ENCODE measurements at regions not wholly inside any gene's neighbourhood (a gene's known extent, or its start where the extent isn't known, plus 50 kb on each side); places are given as distances from the start of the nearest gene placed in this dataset.

DNA sequence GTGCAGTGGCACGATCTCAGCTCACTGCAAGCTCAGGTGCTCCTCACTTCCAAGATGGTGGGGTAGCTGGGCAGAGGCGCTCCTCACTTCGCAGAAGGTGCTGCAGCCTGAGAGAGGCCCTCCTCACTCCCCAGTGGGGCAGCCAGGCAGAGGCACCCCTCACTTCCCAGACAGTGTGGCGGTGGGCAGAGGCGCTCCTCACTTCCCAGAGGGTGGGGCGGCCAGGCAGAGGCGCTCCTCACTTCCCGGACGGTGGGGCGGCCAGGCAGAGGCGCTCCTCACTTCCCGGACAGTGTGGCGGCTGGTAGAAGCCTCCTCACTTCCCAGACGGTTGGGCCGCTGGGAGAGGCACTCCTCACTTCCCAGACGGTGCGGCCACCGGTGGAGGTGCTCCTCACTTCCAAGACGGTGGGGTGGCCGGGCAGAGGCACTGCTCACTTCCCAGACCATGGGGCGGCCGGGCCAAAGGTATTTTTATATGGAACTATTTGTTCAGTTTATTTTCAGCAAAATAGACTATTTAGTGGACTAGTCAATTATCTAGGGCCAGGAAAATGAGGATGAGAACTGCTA is 57.7 kb upstream of the PPP1R9A start:
- DNase-seq (no peak), ATAC-seq (ENCODE audit: low read depth) (no peak)
- H3K36me3 Mint-ChIP-seq (ENCODE audit: low read depth) = no peaks in the 10 kb centered on the region
- peaks cover 13% of the 10 kb centered on the region for H3K9me3 Mint-ChIP-seq
- TF ChIP-seq, protein P1, sequence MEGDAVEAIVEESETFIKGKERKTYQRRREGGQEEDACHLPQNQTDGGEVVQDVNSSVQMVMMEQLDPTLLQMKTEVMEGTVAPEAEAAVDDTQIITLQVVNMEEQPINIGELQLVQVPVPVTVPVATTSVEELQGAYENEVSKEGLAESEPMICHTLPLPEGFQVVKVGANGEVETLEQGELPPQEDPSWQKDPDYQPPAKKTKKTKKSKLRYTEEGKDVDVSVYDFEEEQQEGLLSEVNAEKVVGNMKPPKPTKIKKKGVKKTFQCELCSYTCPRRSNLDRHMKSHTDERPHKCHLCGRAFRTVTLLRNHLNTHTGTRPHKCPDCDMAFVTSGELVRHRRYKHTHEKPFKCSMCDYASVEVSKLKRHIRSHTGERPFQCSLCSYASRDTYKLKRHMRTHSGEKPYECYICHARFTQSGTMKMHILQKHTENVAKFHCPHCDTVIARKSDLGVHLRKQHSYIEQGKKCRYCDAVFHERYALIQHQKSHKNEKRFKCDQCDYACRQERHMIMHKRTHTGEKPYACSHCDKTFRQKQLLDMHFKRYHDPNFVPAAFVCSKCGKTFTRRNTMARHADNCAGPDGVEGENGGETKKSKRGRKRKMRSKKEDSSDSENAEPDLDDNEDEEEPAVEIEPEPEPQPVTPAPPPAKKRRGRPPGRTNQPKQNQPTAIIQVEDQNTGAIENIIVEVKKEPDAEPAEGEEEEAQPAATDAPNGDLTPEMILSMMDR (IDR thresholded peaks at IDR 0.05) = no peak
- H3K27me3 Mint-ChIP-seq = no peaks in the 10 kb centered on the region
- H3K27ac Mint-ChIP-seq = no peak overlapping the region
- no peak overlapping the region for H3K4me3 Mint-ChIP-seq
- H3K4me1 Mint-ChIP-seq = no peaks in the 10 kb centered on the region
- ChIA-PET POLR2A (no interaction called here), CTCF (no interaction called here)
- intact Hi-C loops (cut with micrococcal nuclease) = no loop called here

DNA sequence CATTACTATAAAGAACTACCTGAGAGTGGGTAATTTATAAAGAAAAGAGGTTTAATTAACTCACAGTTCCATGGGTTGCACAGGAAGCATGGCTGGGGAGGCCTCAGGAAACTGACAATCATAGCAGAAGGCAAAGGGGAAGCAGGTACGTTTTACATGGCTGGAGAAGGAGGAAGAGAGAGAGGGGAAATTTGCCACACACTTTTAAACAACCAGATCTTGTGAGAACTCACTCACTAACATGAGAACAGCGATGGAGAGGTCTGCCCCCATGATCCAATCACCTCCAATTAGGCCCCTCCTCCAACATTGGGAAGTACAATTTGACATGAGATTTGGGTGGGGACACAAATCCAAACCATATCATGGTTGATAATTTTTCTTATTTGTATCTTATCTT is 51.8 kb upstream of the PPP1R9A start:
- POLR2A ChIA-PET = no interaction called here
- Mint-ChIP-seq H3K36me3 (ENCODE audit: low read depth) (no peaks in the 10 kb centered on the region), H3K27ac (no peak overlapping the region), H3K9me3 (peaks cover 13% of the 10 kb centered on the region), H3K4me3 (no peak overlapping the region), H3K4me1 (no peaks in the 10 kb centered on the region), H3K27me3 (no peaks in the 10 kb centered on the region)
- CTCF ChIA-PET = no interaction called here
- DNase-seq (no peak), ATAC-seq (ENCODE audit: low read depth) (no peak)
- intact Hi-C loops (cut with micrococcal nuclease) = no loop called here
- TF ChIP-seq, protein P1 (IDR thresholded peaks at IDR 0.05) = no peak

DNA sequence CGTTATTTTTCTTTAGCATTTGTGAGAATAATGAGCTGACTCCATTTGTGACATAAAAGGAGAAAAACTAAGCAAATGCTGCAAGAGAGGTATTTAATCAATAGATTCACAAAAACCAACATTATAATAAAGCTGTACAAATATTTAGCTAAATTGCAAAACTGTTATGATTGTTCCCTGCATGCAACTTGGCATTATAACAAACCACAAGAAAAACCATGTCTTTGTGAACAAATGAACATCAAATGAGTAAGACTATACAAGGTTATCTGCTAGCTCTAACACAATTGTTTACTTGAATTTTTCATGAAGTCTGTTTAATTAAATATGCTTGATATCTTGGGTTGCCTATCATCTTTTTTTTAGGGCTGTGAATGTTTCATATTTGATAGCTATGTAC is 50.8 kb upstream of the PPP1R9A start:
- DNase-seq (no peak), ATAC-seq (ENCODE audit: low read depth) (no peak)
- peaks cover 13% of the 10 kb centered on the region for H3K9me3 Mint-ChIP-seq
- H3K27me3 Mint-ChIP-seq = no peaks in the 10 kb centered on the region
- no peaks in the 10 kb centered on the region for H3K36me3 Mint-ChIP-seq (ENCODE audit: low read depth)
- ChIA-PET CTCF (no interaction called here), POLR2A (no interaction called here)
- TF ChIP-seq, protein P1 (IDR thresholded peaks at IDR 0.05) = no peak
- H3K4me3 Mint-ChIP-seq = no peak overlapping the region
- no peaks in the 10 kb centered on the region for H3K4me1 Mint-ChIP-seq
- intact Hi-C loops (cut with micrococcal nuclease) = no loop called here
- H3K27ac Mint-ChIP-seq = no peak overlapping the region
